Right lobe of liver (tissue), 6 donors: ENCODE measurements at regions not wholly inside any gene's neighbourhood (a gene's known extent, or its start where the extent isn't known, plus 50 kb on each side); places are given as distances from the start of the nearest gene placed in this dataset.

Source experiments
- ATAC-seq, 4 donors: fragments of 200-7000 bp; cut with Tn5 transposase; one replicate each; pipeline ENCODE4 v1.9.1; 2020; ENCODE audit warnings: mild to moderate bottlenecking in 4 of 4, moderate library complexity in 4 of 4
- DNase-seq, 3 donors: peaks; one replicate each; pipeline ENCODE4 v3.0.0-alpha.2; 2020
- H3K27ac ChIP-seq, 3 donors: fragments of 200-600 bp; one replicate each; pipeline ENCODE4 v1.8.0; 2022
- H3K27me3 ChIP-seq, 2 donors: fragments of 200-600 bp; one replicate each; pipeline ENCODE4 v1.8.0; 2022
- H3K36me3 ChIP-seq, 4 donors: fragments of 200-600 bp; sonication (generic) in 1 of 4; one replicate each; pipeline versions ENCODE4 v1.5.1 to v1.8.0; 2017 to 2022; ENCODE audit warnings: control low read depth in 1 of 4
- H3K4me1 ChIP-seq, 4 donors: fragments of 200-600 bp; sonication (generic) in 1 of 4; one replicate each; pipeline versions ENCODE4 v1.5.1 to v1.8.0; 2017 to 2022; ENCODE audit warnings: control low read depth in 1 of 4
- H3K4me3 ChIP-seq, 3 donors: fragments of 200-600 bp; one replicate each; pipeline ENCODE4 v1.8.0; 2022
- H3K9me3 ChIP-seq, 4 donors: fragments of 200-600 bp; sonication (generic) in 1 of 4; one replicate each; pipeline versions ENCODE4 v1.5.1 to v1.8.0; 2017 to 2022; ENCODE audit warnings: control low read depth in 1 of 4
- POLR2A ChIP-seq: fragments of 450-650 bp; IDR thresholded peaks from one replicate; pipeline ENCODE4 v1.6.1; 2017; ENCODE audit warnings: antibody characterized with exemption, mild to moderate bottlenecking
- WGBS: methylation state at CpG from one replicate; pipeline ENCODE4 v1.1.6; 2018; ENCODE audit warnings: low coverage, low lambda C conversion rate; ENCODE audit not compliant: insufficient coverage; ENCODE audit errors: missing lambda C conversion rate; 5-methylcytosine and 5-hydroxymethylcytosine counted together
- intact Hi-C, 2 donors: fragments of 100-400 bp; cut with DNase I; formaldehyde crosslinking; loops; one replicate each; pipeline versions ENCODE4 v1.11.2 to v1.14.1; 2022
- TF ChIP-seq, protein P1 (sequence below), 4 donors: fragments of 200-600 bp in 3 of 4; fragments of 450-650 bp in 1 of 4; IDR thresholded peaks; one replicate each; pipeline versions ENCODE4 v1.5.1 to v1.8.0; 2016 to 2022; ENCODE audit warnings: antibody characterized with exemption in 4 of 4, mild to moderate bottlenecking in 2 of 4
- donor health status: DM: no; HTN: yes; CAD: no.
- donor health status: DM: no; HTN: no; CAD: no.
- donor health status: DM: no; HTN: no; CAD: no.
- donor health status: DM: no; HTN: yes; CAD: no.
- donor health status: DM: no; HTN: yes; CAD: no.

DNA sequence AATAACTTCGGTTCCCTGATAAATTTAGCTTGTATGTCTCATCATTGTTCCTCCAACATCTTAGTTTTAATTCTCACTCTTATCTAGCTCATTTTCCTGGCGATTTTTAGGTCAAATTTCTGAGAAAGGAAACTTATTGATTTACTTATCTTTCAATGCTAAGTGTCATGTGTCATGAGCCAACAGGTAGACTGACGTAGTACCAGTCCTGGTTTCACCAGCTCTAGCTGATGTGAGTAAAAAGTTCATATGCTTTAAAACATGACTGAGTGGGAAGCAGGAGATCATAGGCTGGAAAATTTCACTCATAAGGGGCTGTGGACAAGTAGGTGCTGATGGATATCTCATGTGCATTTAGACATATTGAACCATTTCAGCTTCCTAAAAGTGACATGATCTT is 441.7 kb upstream of the NR3C2 start:
- no peak for DNase-seq
- no peak for ATAC-seq
- WGBS = 37% methylated on average over 3 of the region's 3 CpGs
- Histone ChIP-seq H3K9me3 (no peaks in the 10 kb centered on the region), H3K4me1 (no peaks in the 10 kb centered on the region), H3K36me3 (no peaks in the 10 kb centered on the region), H3K27me3 (no peaks in the 10 kb centered on the region), H3K27ac (no peak overlapping the region), H3K4me3 (no peak overlapping the region)
- intact Hi-C loops = no loop called here
- no peak for TF ChIP-seq POLR2A
- TF ChIP-seq, protein P1, sequence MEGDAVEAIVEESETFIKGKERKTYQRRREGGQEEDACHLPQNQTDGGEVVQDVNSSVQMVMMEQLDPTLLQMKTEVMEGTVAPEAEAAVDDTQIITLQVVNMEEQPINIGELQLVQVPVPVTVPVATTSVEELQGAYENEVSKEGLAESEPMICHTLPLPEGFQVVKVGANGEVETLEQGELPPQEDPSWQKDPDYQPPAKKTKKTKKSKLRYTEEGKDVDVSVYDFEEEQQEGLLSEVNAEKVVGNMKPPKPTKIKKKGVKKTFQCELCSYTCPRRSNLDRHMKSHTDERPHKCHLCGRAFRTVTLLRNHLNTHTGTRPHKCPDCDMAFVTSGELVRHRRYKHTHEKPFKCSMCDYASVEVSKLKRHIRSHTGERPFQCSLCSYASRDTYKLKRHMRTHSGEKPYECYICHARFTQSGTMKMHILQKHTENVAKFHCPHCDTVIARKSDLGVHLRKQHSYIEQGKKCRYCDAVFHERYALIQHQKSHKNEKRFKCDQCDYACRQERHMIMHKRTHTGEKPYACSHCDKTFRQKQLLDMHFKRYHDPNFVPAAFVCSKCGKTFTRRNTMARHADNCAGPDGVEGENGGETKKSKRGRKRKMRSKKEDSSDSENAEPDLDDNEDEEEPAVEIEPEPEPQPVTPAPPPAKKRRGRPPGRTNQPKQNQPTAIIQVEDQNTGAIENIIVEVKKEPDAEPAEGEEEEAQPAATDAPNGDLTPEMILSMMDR (IDR thresholded peaks at IDR 0.05) = no peak

DNA sequence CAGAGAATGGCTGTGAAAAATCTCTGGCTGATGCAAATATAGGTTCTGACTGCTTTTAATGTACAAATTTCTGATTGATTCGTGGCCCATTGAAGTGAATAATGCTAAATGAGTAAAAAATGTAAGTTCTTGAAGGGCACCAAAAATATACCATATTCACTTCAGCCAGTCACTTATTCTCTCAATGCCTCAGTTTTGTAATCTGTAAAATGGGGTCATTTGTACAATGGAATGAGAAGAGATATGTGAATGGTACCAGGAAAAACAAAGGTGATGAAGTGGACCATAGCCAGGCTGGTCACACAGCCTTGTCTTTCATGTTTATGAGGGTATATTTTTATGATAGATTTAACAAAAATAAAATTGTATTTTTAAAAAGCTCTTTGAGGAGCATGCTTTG is 441.2 kb upstream of the NR3C2 start:
- TF ChIP-seq, protein P1 (IDR thresholded peaks at IDR 0.05) = no peak
- no peak for TF ChIP-seq POLR2A
- intact Hi-C loops = no loop called here

DNA sequence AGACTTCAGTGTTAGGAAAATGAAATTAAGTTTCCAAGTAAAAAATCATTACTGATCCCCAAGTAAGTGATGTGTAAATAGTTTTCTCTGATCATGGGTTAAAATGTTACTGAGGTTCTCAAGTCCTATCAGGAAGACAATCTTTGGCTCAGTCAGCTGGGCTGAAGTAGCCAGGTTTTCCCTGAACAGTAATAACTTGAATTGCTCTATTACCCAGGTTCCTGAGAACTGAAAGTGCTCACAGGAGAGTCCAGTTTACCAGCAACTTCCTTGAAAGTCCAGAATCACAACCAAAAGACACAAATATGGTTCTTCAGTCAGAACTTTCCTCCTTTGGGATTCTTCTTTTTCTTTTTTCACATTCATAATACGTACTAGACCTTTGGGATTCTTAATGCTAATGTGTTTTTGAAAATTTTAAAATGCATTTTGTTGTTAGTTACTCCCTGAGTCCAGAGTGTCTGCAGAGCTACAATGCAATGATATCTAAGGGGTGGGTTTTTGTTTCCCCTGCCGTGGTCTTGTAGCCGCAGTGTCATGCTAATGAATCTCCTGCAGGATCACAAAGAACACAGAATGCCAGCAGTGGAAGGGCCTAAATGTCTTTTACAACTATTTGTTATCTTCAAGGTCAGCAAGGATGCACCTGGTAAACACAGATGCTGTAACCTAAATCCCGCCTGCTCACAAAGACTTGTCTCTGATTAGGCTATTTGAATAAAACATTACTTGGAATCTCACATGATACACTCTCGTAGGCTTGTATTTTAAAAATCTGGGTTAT is 439.8 kb upstream of the NR3C2 start:
- Histone ChIP-seq H3K4me1 (no peaks in the 10 kb centered on the region), H3K9me3 (no peaks in the 10 kb centered on the region), H3K27me3 (no peaks in the 10 kb centered on the region), H3K4me3 (no peak overlapping the region), H3K36me3 (no peaks in the 10 kb centered on the region), H3K27ac (no peak overlapping the region)
- TF ChIP-seq POLR2A = no peak
- TF ChIP-seq, protein P1 (IDR thresholded peaks at IDR 0.05) = no peak
- ATAC-seq (no peak), DNase-seq (no peak)
- intact Hi-C loops = no loop called here
- WGBS = 64% methylated on average over 4 of the region's 5 CpGs

More for the DNA sequence above, 441.2 kb upstream of the NR3C2 start:
- Histone ChIP-seq H3K4me1 (no peaks in the 10 kb centered on the region), H3K36me3 (no peaks in the 10 kb centered on the region), H3K9me3 (no peaks in the 10 kb centered on the region), H3K27me3 (no peaks in the 10 kb centered on the region), H3K27ac (no peak overlapping the region), H3K4me3 (no peak overlapping the region)
- WGBS = 62% methylated on average over 1 of the region's 1 CpG
- DNase-seq (no peak), ATAC-seq (no peak)

DNA sequence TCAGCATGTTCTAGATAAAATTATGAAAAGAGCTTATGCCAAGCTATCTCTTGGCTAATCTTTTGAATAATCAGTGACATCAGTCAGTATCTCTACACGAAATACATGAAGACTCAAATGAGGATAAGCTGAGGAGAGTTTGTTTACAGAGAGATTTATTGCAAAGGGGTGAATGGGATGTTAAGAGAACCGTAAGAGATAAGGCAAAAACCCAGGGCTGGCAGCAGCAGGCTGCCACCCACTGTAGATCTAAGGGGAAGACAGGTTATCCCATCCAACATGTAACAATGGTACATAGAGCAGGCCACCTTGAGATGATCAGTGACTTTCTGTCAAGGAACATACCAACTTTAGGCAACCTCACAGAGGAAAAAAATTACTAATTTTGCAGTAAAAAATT is 432.1 kb upstream of the NR3C2 start:
- H3K4me3 ChIP-seq = no peak overlapping the region
- no peaks in the 10 kb centered on the region for H3K27me3 ChIP-seq
- no peaks in the 10 kb centered on the region for H3K9me3 ChIP-seq
- TF ChIP-seq, protein P1 (IDR thresholded peaks at IDR 0.05) = peak in 3 of 4 donors; percentile 9 to 32 (median 16)
- no peak for TF ChIP-seq POLR2A
- peak; percentile 67 to 77 (median 74) for ATAC-seq
- H3K4me1 ChIP-seq = no peaks in the 10 kb centered on the region
- no peak for DNase-seq
- 9% methylated on average over 2 of the region's 2 CpGs for WGBS
- no peaks in the 10 kb centered on the region for H3K36me3 ChIP-seq
- H3K27ac ChIP-seq = no peak overlapping the region
- intact Hi-C loops = no loop called here
